ENCODE measurements at regions not wholly inside any gene's neighbourhood (a gene's known extent, or its start where the extent isn't known, plus 50 kb on each side); places are given as distances from the start of the nearest gene placed in this dataset.

- 24% methylated on average over 4 of the region's 4 CpGs for WGBS (ENCODE audit: missing lambda C conversion rate)
- POLR2A ChIA-PET = no interaction called here
- FAIRE-seq = no peak
Observed at GRCh38 chr15:69693059-69693458, 240.4 kb downstream of the RPLP1 start.

GRCh38 chr15:69696946-69697345 lies 244.3 kb downstream of the RPLP1 start:
- WGBS (ENCODE audit: missing lambda C conversion rate) = 29% methylated on average over 3 of the region's 3 CpGs
- FAIRE-seq (no peak), DNase-seq (ENCODE audit: low read depth in 1 of 2, low spot score in 1 of 2) (no peak), ATAC-seq (no peak)
- Histone ChIP-seq H3K9me3 (peaks cover 6% of the 10 kb centered on the region; the same call in 1 of the 3 replicates), H3K27ac (no peak overlapping the region), H3K4me1 (no peaks in the 10 kb centered on the region), H3K4me2 (no peak overlapping the region), H3K4me3 (no peak overlapping the region)
- ChIA-PET POLR2A (no interaction called here), CTCF (no interaction called here)
- TF ChIP-seq CHD2 (IDR thresholded peaks at IDR 0.05; ENCODE audit: low read length, partially characterized antibody) (no peak), NPAS2 (CRISPR knock-in tag; IDR thresholded peaks at IDR 0.05; ENCODE audit: borderline replicate concordance) (no peak), MAZ (IDR thresholded peaks at IDR 0.05; ENCODE audit: borderline replicate concordance, low read depth, low read length) (no peak), ZSCAN20 (CRISPR knock-in tag; IDR thresholded peaks at IDR 0.05) (no peak), ESRRA (IDR thresholded peaks at IDR 0.05; ENCODE audit: borderline replicate concordance, low read length) (no peak), RNF2 (IDR thresholded peaks at IDR 0.05; ENCODE audit: borderline replicate concordance, low read depth) (no peak), KDM5A (IDR thresholded peaks at IDR 0.05) (no peak), HMGXB4 (CRISPR knock-in tag; IDR thresholded peaks at IDR 0.05; ENCODE audit: borderline replicate concordance) (no peak)

More at GRCh38 chr15:69693059-69693458, 240.4 kb downstream of the RPLP1 start:
- H3K4me3 ChIP-seq = no peak overlapping the region
- no peak overlapping the region for H3K27ac ChIP-seq
- peaks cover 32% of the 10 kb centered on the region for H3K9me3 ChIP-seq
- CTCF ChIA-PET = interaction anchor here (1.1 kb wide), 1 partner anchor 9 kb away, joined by 4 read pairs; no protein-coding TSS in a partner anchor
- ATAC-seq (no peak), DNase-seq (ENCODE audit: low read depth in 1 of 2, low spot score in 1 of 2) (no peak)
- TF ChIP-seq ZFP36 (IDR thresholded peaks at IDR 0.05; ENCODE audit: borderline replicate concordance, partially characterized antibody) (no peak), ESRRA (IDR thresholded peaks at IDR 0.05; ENCODE audit: borderline replicate concordance, low read length) (no peak), CHD2 (IDR thresholded peaks at IDR 0.05; ENCODE audit: low read length, partially characterized antibody) (no peak), HOXB13 (CRISPR knock-in tag; IDR thresholded peaks at IDR 0.05; ENCODE audit: low read depth) (no peak), ATOH8 (CRISPR knock-in tag; IDR thresholded peaks at IDR 0.05; ENCODE audit: low read depth) (no peak), CTCF (IDR thresholded peaks at IDR 0.05) (no peak), RARB (CRISPR knock-in tag; IDR thresholded peaks at IDR 0.05) (no peak), GATA3 (IDR thresholded peaks at IDR 0.05; ENCODE audit: borderline replicate concordance) (no peak), MAFK (IDR thresholded peaks at IDR 0.05; ENCODE audit: partially characterized antibody) (no peak), RCOR1 (IDR thresholded peaks at IDR 0.05; ENCODE audit: low read depth, low read length) (no peak), PBX3 (IDR thresholded peaks at IDR 0.05) (no peak), KDM1A (IDR thresholded peaks at IDR 0.05; ENCODE audit: low read depth) (no peak), BHLHE40 (IDR thresholded peaks at IDR 0.05; ENCODE audit: low read depth, low read length) (no peak), FOSL2 (IDR thresholded peaks at IDR 0.05) (no peak), FOSL2 (CRISPR knock-in tag; IDR thresholded peaks at IDR 0.05) (no peak), EHF (CRISPR knock-in tag; IDR thresholded peaks at IDR 0.05) (no peak), TFCP2L1 (CRISPR knock-in tag; IDR thresholded peaks at IDR 0.05) (no peak)
- H3K4me2 ChIP-seq = no peak overlapping the region
- H3K4me1 ChIP-seq = no peaks in the 10 kb centered on the region
